ENCODE measurements at regions not wholly inside any gene's neighbourhood (a gene's known extent, or its start where the extent isn't known, plus 50 kb on each side); places are given as distances from the start of the nearest gene placed in this dataset.
A peak's percentile ranks its signal among the peaks of the same experiment; 100 is the strongest.
"Not testable (repeated sequence)": the region's sequence is repeated elsewhere in the genome, so short reads cannot be mapped to it uniquely, and the experiment has no call there.

DNA sequence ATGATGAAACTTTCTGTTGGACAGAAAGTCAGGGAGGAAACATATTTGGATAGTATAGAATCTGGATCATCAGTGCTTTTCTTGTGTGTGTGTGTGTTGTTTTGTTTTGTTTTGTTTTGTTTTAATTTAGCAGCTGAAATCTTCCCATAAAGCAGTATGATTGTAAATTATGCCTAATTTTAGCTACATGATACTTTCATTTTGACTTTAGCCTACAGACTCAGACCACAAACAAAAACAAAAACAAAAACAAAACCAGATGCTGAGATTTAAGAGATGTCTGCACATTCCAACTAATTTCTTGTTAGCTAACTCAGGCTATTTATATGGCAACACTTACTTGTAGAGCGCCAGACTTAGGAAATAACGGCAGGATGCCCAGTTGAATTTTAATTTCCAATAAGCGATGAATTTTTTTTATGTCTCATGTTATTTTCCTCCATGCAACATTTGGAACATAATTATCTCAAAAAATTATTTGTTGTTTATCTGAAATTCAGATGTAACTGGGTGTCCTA lies 119.5 kb upstream of the TRPC7 start:
- DNase-seq: no peak

DNA sequence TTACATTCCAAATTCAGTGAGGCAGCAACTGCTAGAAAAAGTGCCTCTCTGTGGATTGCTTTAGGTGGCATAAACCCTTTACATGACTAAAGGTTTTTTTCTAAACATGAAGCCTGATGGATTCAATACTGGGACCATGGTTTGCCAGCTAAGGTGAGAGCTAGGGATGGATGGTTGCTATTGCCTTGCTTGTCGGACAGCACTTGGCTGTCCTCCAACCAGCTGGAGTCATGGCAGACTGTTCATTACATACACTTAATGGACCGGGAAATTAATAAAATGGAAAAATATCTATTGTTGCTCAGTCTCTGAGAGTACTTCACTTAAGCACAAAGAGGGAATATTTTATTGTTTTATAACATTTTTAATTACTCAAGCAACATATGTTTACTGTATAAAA lies 116.9 kb upstream of the TRPC7 start:
- no peak for DNase-seq

DNA sequence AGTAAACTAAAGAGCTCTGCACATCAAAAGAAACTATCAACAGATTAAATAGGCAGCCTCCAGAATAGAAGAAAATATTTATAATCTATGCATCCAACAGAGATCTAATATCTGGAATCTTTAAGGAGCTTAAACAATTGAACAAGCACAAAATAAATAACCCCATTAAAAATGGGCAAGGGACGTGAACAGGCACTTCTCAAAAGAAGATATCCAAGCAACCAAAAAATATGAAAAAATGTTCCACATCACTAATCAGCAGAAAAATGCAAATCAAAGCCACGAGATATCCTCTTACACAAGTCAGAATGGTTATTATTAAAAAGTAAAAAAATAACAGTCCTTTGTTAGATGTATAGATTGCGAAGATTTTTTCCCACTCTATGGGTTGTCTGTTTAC lies 109.1 kb upstream of the TRPC7 start:
- no peak for DNase-seq

DNA sequence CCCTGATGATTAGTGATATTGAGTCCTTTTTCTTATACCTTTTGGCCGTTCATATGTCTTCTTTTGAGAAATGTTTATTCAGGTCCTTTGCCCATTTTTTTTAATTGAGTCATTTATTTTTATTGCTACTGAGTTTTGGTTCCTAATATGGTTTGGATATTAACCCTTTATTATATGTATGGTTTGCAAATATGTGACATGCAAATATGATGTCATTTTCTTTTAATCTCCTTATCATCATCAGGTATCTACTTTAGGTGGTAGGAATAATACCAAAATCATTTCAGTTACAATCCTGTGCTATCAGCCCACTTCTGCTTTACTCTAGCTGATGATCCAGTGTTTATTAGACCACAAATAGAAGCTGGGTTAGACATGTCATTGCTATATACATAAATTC lies 102.3 kb upstream of the TRPC7 start:
- DNase-seq: no peak

DNA sequence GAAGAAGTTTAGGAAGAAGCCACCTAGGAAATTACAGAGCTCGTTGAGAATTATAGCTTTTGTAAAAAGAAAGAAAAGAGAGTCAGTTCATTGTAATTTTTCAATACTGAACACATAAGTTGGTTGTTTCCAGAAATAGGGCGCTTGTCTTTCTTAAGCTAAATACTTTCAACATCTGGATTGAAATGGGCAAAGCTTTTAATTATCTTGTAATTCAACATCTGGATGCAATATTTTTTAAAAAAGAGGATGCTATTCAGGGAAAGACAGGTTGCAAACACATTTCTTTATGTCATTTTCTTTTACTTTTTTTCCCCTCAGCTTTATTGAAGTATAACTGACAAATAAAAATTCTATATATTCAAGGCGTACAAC lies 100.7 kb upstream of the TRPC7 start:
- DNase-seq: no peak

DNA sequence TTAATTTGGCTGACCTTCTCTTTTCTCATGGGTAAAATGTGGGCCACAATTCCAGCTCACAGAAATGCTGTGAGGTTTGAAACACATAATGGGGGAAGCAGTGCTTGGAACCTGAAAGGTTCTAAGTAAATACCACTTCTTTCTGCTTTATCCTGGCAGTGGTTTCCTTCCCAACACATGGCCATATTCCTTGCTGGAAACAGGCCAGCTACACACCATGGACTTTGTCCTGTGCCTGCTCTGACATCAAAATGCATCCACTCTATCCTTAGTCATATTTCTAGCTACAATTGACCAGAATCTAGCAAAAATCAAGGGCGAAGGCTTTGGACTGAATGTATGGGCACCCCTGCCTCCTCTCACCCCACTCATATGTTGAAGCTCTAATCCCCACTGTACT lies 93.1 kb upstream of the TRPC7 start:
- no peak for DNase-seq

DNA sequence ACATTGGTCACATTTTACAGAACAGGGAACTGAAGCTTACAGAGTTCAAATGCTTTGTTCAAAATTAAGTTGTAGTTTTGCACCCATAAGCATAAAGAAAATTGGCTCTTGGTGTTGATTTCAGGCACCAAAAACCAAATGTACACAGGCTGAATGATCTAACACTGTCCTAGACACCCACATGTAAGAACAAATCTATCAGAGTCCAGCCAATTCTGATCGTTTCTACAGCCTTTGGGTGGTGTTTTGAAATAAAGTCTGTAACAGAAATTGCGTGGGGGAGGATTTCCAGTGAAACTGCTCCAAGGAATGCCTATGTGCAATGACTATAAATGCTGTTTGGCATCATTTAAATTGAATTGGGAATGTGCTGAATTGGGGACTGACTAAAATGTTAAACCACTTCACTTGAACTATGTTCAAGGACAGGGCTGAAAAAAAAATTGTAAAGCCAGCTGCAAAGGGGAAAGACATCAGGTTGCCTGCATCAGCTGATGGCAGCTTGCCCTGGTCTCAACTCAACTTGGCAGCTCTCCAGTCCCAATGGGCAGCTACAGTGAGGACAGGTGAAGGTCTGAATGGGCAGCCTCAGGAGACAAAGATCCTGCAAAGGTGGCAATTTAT lies 92.2 kb upstream of the TRPC7 start:
- DNase-seq: peak in 27 of 56 donors; percentile 1 to 60 (median 14)

DNA sequence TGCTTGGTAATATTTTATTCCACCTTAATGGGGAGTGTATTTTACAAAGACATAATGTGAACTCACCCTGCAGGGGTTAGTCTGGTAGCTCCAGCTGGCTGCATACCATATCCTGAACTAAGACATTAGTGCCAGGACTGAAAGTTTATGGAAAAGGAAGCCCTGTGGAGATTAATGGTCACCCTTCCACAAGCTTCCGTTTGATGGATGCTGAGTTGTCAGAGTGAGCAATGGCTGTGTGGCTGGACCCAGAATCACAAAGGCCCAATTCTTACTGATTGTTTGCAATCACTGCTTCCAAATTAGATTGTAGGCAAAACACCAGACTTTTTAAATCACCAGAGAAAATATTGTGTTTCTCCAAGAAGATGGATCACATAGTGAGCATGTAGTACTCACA lies 90.1 kb upstream of the TRPC7 start:
- DNase-seq: no peak

DNA sequence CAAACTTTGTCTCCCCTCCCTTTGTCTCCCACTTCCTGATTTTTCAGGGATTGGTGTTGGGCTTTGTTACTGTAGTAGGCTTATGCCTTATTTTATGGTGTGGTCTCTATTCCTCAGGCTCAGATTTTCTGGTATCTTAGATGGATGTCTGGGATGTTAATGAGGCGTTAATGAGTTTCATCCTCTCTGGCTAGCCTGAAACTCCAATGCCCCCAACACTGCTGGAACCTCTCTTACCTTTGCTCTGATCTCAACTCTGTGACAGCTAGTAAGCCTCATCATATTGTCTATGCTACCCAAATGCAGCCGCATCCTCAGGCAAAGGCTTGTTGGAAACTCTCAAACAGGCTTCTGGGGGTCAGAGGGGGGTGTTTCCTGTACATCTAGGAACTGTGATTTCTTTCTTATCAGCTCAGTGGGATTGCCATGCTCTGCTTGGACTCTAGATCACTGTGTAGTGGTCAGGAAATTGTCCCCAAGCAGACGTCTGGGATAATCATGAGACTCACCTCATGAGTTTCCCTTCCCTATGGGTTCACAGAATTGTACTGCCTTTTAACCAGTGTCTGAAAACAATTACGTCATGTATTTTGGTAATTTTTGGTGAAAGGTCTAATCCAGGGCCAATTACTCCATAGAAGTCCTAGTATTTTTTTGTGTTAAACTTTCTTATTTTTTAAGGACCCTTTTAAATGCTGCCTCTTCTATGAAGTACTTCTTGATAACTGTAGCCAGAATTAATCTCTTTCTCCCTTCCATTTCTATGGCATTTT lies 88.8 kb upstream of the TRPC7 start:
- no peak for DNase-seq

DNA sequence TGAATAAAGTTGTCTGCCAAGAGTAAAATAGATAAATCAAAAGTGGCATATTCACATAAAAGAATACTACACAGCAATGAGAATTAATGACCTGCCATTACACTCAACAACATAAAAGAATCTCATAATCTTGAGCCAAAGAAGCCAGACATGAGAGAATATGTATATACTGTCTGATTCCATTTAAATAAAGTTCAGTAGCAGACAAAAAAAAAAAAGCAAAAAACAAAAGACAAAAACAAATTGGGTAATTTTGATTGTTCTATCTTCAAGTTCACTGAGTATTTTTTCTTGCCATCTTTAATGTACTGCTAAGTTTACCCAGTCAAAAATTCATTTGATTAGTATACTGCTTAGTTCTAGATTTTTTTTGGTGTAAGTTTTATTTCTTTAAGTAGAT lies 87.9 kb upstream of the TRPC7 start:
- no peak for DNase-seq

DNA sequence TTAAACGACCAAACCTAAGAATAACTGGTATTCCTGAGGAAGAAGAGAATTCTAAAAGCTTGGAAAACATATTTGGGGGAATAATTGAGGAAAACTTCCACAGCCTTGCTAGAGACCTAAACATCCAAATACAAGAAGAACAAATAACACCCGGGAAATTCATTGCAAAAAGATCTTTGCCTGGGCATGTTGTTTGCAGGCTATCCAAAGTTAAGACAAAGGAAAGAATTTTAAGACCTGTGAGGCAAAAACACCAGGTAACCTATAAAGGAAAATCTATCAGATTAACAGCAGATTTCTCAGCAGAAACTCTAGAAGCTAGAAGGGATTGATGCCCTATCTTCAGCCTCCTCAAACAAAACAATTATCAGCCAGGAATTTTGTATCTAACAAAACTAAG lies 82.2 kb upstream of the TRPC7 start:
- DNase-seq: not testable (repeated sequence)

DNA sequence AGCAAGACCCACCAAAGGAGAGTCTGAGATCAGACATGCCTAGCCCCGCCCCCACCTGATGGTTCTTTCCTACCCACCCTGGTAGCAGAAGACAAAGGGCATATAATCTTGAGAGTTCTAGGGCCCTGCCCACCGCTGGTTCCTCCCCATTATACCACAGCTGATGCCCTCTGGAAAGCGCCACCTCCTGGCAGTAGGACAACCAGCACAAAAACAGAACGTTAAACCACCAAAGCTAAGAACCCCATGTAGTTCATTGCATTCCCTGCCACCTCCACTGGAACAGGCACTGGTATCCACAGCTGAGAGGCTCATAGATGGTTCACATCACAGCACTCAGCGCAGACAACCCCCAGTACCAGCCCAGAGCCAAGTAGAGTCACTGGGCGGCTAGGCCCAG lies 81.2 kb upstream of the TRPC7 start:
- DNase-seq: no peak

DNA sequence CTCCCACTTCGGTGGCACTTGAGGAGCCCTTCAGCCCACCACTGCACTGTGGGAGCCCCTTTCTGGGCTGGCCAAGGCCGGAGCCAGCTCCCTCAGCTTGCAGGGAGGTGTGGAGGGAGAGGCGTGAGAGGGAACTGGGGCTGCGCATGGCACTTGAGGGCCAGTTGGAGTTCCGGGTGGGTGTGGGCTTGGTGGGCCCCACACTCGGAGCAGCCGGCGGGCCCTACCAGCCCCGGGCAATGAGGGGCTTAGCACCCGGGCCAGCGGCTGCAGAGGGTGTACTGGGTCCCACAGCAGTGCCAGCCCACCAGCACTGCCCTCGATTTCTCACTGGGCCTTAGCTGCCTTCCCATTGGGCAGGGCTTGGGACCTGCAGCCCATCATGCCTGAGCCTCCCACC lies 78.8 kb upstream of the TRPC7 start:
- not testable (repeated sequence) for DNase-seq

DNA sequence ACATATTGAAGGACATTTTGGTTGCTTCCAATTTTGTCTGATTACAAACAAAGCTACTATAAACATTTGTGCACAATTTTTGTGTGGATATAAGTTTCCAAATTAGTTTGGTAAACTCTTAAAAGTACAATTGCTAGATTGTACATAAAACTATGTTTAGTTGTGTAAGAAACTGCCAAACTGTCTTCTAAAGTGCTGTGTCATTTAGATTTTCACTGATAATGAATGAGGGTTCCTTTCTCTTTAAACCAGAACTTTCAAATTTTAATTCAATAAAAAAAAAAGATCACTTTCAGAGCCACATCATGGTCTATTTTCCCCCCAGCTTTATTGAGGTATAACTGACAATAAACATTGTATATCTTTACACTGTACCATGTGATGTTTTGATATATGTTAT lies 74.0 kb upstream of the TRPC7 start:
- no peak for DNase-seq

DNA sequence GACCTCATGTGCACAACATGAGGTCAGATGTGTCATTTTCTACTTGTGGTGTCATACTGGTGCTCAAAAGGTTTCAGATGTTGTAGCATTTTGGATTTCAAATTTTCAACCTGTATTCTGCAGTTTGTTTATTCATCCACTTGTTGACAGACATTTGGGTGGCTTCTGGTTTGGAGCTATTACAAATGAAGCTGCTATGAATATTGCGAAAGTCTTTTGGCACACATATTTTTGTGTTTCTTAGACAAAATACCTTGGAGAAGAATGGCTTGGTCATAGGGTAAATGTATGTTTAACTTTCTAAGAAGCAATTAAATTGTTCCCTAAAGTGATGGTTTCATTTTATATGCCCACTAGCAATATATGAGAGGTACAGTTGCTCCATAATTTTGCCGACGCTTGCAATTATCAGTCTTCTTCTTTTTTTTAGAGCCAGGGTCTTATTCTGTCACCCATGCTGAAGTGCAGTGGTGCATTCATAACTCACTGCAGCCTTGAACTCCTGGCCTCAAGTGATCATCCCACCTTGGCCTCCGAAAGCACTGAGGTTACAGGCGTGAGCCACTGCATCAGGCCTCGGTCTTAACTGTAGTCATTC lies 70.7 kb upstream of the TRPC7 start:
- no peak for DNase-seq

DNA sequence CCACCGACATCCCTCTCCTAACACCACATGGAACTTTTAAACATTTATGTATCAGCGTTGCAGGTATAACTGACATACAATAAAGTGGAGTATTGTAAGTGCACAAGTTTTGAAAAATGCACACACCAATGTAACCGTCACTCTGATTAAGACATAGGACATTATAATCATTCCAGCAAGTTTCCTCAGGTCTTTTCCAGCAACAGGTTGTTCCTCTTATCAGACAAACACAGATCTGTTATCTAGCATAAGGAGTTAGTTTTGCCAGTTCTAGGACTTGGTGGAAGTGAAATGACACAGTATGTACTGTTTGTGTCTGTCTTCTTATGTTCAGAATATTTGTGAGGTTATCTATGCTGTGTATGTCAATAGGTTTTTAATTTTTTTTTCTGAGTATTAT lies 69.5 kb upstream of the TRPC7 start:
- no peak for DNase-seq

DNA sequence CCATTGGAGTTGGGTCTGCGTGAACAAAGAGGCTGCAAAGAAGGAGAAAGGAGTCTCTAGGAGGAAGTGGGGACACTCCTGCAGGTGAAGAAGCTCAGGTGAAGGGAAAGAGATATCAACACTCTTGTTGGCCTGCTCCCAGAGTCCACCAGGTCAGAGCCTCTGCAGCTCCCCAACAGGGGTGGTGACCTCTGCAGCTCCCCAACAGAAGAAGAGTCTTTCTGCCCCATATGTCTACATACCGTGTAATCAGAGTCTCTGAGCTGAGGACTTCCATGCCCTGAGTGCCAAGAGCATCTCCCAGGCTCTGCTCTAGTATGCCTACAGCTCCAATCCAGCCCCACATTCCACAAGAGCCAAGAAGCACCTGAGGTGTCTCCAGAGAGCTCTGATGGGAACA lies 67.4 kb upstream of the TRPC7 start:
- DNase-seq: no peak

DNA sequence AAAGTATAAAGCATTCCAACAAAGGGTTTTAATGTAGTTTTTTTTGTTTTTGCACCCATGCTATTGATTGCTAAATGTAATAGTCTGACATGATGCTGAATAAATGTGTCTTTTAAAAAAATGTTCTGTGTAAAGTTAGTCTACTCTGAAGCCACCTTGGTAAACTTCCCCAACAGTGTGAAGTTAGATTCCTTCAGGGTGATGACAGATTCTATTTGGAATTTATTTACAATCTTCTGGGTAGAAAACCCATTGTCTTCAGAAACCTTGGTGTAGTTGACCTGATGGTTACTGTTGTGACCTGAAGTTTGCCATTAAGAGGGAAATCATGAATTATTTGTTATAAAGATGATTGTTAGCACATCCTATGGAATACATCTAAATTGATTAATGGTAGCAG lies 64.7 kb upstream of the TRPC7 start:
- no peak for DNase-seq

DNA sequence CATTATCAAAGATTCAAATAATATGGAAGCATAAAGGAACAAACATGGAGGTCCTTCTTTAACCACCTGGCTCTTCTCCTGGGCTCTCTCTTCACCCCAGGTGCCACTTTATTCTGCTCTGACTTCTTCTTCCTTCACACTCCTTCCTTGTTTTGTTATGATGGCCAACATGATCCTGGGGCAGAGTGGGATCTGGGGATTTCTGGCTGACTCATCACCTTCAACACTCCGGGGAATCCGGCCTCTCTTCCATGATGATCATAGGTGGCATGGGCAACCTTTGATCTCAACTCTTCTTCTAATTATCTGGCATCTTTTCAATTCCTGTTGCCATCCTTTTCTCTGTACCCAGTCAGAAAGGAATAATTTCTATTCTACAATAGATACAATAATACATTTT lies 62.1 kb upstream of the TRPC7 start:
- DNase-seq: no peak

DNA sequence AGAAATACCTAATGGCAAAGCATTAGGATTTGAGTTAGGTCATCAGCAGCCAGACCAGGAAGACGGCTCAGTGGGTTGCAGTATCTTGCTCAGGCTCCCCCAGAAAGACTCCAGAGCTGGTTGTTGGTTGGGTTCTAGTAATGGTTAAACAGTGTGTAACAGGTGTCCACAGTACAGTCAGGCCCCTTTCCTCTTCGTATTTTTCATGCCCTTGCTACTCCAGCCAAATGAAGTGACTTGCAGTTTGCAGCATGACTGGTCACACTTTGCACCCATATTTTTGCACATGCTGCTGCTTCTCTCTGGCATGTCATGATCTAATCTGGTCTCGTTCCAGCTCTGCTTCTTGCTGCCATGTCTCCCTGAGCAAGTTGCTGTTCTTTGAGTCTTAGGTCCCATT lies 60.6 kb upstream of the TRPC7 start:
- DNase-seq: no peak

DNA sequence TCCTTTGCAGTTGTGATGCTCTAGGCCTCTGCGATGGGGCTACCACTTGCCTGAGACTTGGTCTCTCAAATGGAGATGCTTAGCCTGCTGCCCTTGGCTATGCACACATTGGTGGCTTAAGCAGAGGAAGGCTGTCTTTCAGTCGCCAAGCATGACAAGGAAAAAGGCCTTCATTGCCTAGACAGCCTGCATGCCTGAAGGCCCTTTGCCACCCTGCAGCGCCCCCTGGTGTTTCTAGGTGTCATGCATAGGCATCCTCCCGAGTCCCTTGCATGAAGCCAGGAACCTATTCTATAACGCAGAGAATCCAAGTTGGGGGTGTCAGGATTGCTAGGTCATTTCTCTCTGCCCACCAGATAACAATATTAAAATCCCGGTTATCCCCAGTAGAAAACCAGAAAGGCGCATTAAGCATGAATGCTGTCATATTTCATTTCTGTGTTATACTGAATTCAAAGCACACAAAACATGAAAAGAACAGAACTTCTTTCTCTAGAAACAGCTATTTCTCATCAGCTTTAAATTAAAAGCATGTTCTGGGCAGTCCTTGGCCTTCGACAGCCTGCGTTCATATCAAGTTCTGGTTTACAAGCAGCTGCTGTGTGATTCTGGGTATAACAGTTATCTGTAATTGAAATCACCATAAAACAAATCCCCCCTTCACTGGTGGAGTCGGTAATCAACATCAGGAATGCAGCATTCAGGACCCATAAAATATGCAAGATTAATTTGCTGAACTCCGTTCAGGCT lies 59.7 kb upstream of the TRPC7 start:
- DNase-seq: peak in 49 of 56 donors; percentile 3 to 84 (median 32)

DNA sequence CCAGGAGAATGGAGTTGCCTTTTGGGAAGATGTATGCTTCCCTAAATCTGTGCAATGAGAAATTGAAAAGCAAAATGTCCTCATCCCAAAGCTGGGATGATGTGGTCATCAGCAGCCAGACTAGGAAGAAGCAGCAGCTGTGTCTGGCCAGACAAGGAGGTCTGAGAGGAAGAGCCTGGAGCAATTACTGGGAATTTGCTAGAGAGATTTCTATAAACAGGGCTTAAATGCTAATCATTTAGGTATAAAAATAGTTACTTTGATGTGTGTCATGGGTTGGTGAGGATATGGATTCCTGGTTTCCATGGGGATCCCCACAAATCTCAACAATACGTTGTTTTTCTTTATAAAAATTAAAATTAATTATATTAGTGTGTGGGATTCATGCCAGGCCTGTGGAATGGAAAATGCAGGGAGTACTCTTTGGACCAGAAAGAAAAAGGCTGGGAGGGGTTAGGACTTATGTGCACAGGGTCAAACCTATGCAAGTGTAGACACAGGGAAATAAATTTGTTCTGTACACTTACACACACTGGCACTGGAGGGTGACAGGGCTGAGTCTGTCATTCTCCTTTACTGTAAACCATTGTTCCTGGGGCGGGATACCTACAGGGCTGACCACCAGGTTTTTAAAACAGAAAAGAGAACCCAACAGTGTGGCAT lies 58.7 kb upstream of the TRPC7 start:
- no peak for DNase-seq

All from amygdala (tissue), 56 donors.